OCI-LY1 (cell line): ENCODE measurements at regions not wholly inside any gene's neighbourhood (a gene's known extent, or its start where the extent isn't known, plus 50 kb on each side); places are given as distances from the start of the nearest gene placed in this dataset.

ENCODE experiments used
- H2AFZ ChIP-seq: fragments of 200-600 bp; sonication (generic), shearing (Covaris generic); 2 replicates; pipeline ENCODE4 v1.6.0; 2014; ENCODE audit warnings: antibody characterized with exemption, mild to moderate bottlenecking, low read length
- H3F3A ChIP-seq: fragments of 200-600 bp; sonication (generic), shearing (Covaris generic); 2 replicates; pipeline ENCODE4 v1.6.0; 2014; ENCODE audit warnings: mild to moderate bottlenecking, antibody characterized with exemption, low read length, moderate library complexity; ENCODE audit not compliant: insufficient read depth
- H3K27ac ChIP-seq: fragments of 200-600 bp; sonication (generic); 2 replicates; pipeline ENCODE4 v1.5.1; 2014; ENCODE audit warnings: low read length, mixed run types, mild to moderate bottlenecking, low read depth; ENCODE audit not compliant: poor library complexity, severe bottlenecking
- H3K27me3 ChIP-seq: fragments of 200-600 bp; sonication (generic); 2 replicates; pipeline ENCODE4 v1.6.0; 2014; ENCODE audit warnings: antibody characterized with exemption, mild to moderate bottlenecking, low read length, moderate library complexity; ENCODE audit not compliant: insufficient read depth
- H3K36me3 ChIP-seq: fragments of 200-600 bp; sonication (generic); 2 replicates; pipeline ENCODE4 v1.6.1; 2014; ENCODE audit warnings: mild to moderate bottlenecking, antibody characterized with exemption, low read length, moderate library complexity, mixed read lengths; ENCODE audit not compliant: insufficient read depth
- H3K4me1 ChIP-seq: fragments of 200-600 bp; sonication (generic); 2 replicates; pipeline ENCODE4 v1.5.1; 2014; ENCODE audit warnings: mild to moderate bottlenecking, low read length, moderate library complexity; ENCODE audit not compliant: insufficient read depth, severe bottlenecking
- H3K4me2 ChIP-seq: fragments of 200-600 bp; sonication (generic), shearing (Covaris generic); 2 replicates; pipeline ENCODE4 v1.6.1; 2014; ENCODE audit warnings: low read length
- H3K4me3 ChIP-seq: fragments of 200-600 bp; sonication (generic); 2 replicates; pipeline ENCODE4 v1.5.1; 2014; ENCODE audit warnings: low read length, low read depth, mild to moderate bottlenecking, mixed read lengths; ENCODE audit not compliant: poor library complexity, severe bottlenecking
- H3K79me2 ChIP-seq: fragments of 200-600 bp; shearing (Covaris generic); 2 replicates; pipeline ENCODE4 v1.6.1; 2016; ENCODE audit warnings: mixed run types, low read length, mixed read lengths; ENCODE audit not compliant: insufficient read depth
- H3K9ac ChIP-seq: fragments of 200-600 bp; sonication (generic), shearing (Covaris generic); 2 replicates; pipeline ENCODE4 v1.6.1; 2014; ENCODE audit warnings: mild to moderate bottlenecking, low read length, mixed read lengths
- H3K9me2 ChIP-seq: fragments of 200-600 bp; sonication (generic), shearing (Covaris generic); 2 replicates; pipeline ENCODE4 v1.6.1; 2014; ENCODE audit warnings: low read depth, mild to moderate bottlenecking, low read length, mixed read lengths
- H3K9me3 ChIP-seq: fragments of 200-600 bp; shearing (Covaris generic); 2 replicates; pipeline ENCODE4 v1.6.1; 2014; ENCODE audit warnings: low read length, mixed read lengths
- H4K20me1 ChIP-seq: fragments of 200-600 bp; sonication (generic), shearing (Covaris generic); 2 replicates; pipeline ENCODE4 v1.6.0; 2016; ENCODE audit warnings: mild to moderate bottlenecking, low read length; ENCODE audit not compliant: insufficient read depth
- CTCF ChIP-seq: fragments of 200-600 bp; sonication (generic), shearing (Covaris generic); IDR thresholded peaks from 2 replicates; pipeline ENCODE4 v1.5.1; 2017; ENCODE audit warnings: mild to moderate bottlenecking, antibody characterized with exemption, low read length, moderate library complexity, mixed read lengths
- EZH2 ChIP-seq: fragments of 200-600 bp; sonication (generic), shearing (Covaris generic); IDR thresholded peaks from 2 replicates; pipeline ENCODE4 v1.8.0; 2017; ENCODE audit warnings: borderline replicate concordance, mixed run types, mild to moderate bottlenecking, antibody characterized with exemption, low read length, moderate library complexity, mixed read lengths

- Histone ChIP-seq H3K9me3 (no peaks in the 10 kb centered on the region), H3K4me1 (no peaks in the 10 kb centered on the region), H3K79me2 (no peaks in the 10 kb centered on the region), H3K36me3 (no peaks in the 10 kb centered on the region), H3K27me3 (no peaks in the 10 kb centered on the region), H3K27ac (no peak overlapping the region), H3K9ac (no peak overlapping the region), H4K20me1 (no peaks in the 10 kb centered on the region), H2AFZ (no peak overlapping the region), H3K4me2 (no peak overlapping the region), H3K9me2 (no peaks in the 10 kb centered on the region), H3F3A (no peaks in the 10 kb centered on the region), H3K4me3 (no peak overlapping the region)
- TF ChIP-seq CTCF (no peak), EZH2 (no peak)
These were observed 391.9 kb downstream of the PSAT1 start for GRCh38 chr9:78688796-78689195.

- Histone ChIP-seq H3K4me3 (no peak overlapping the region), H3K9me3 (no peaks in the 10 kb centered on the region), H4K20me1 (no peaks in the 10 kb centered on the region), H3K79me2 (no peaks in the 10 kb centered on the region), H3K36me3 (no peaks in the 10 kb centered on the region), H3K4me2 (no peak overlapping the region), H3K27me3 (no peaks in the 10 kb centered on the region), H3F3A (no peaks in the 10 kb centered on the region), H3K4me1 (no peaks in the 10 kb centered on the region), H2AFZ (no peak overlapping the region), H3K9ac (no peak overlapping the region), H3K27ac (no peak overlapping the region), H3K9me2 (no peaks in the 10 kb centered on the region)
- TF ChIP-seq CTCF (no peak), EZH2 (no peak)
These were observed 394.6 kb downstream of the PSAT1 start for GRCh38 chr9:78691542-78691941.

GRCh38 chr9:78692871-78693270, 395.9 kb downstream of the PSAT1 start:
- Histone ChIP-seq H3K9me2 (no peaks in the 10 kb centered on the region), H3K79me2 (no peaks in the 10 kb centered on the region), H3K4me1 (no peaks in the 10 kb centered on the region), H2AFZ (no peak overlapping the region), H3K9ac (no peak overlapping the region), H3K36me3 (no peaks in the 10 kb centered on the region), H3K27me3 (no peaks in the 10 kb centered on the region), H3K4me2 (no peak overlapping the region), H4K20me1 (no peaks in the 10 kb centered on the region), H3F3A (no peaks in the 10 kb centered on the region), H3K27ac (no peak overlapping the region), H3K9me3 (no peaks in the 10 kb centered on the region), H3K4me3 (no peak overlapping the region)
- no peak for TF ChIP-seq EZH2
- TF ChIP-seq CTCF = no peak
